ENCODE measurements at regions not wholly inside any gene's neighbourhood (a gene's known extent, or its start where the extent isn't known, plus 50 kb on each side); places are given as distances from the start of the nearest gene placed in this dataset.

GRCh38 chr9:107922260-107922659 lies 432.7 kb upstream of the KLF4 start:
- DNase-seq (ENCODE audit: low spot score) = no peak

- DNase-seq (ENCODE audit: low spot score) = no peak
Measured at GRCh38 chr9:107919263-107919662, 429.7 kb upstream of the KLF4 start.

GRCh38 chr9:107918749-107919148 lies 429.2 kb upstream of the KLF4 start:
- no peak for DNase-seq (ENCODE audit: low spot score)

- DNase-seq (ENCODE audit: low spot score) = no peak
Measured at GRCh38 chr9:107914151-107914550, 424.6 kb upstream of the KLF4 start.

- DNase-seq (ENCODE audit: low spot score) = no peak
Measured at GRCh38 chr9:107907715-107908114, 418.1 kb upstream of the KLF4 start.

GRCh38 chr9:107907255-107907654 lies 417.7 kb upstream of the KLF4 start:
- DNase-seq (ENCODE audit: low spot score) = no peak

- no peak for DNase-seq (ENCODE audit: low spot score)
Measured at GRCh38 chr9:107906074-107906473, 416.5 kb upstream of the KLF4 start.

GRCh38 chr9:107905308-107906020 lies 415.9 kb upstream of the KLF4 start:
- no peak for DNase-seq (ENCODE audit: low spot score)

- DNase-seq (ENCODE audit: low spot score) = no peak
Measured at GRCh38 chr9:107899961-107900330, 410.4 kb upstream of the KLF4 start.

- no peak for DNase-seq (ENCODE audit: low spot score)
Measured at GRCh38 chr9:107898761-107899160, 409.2 kb upstream of the KLF4 start.

GRCh38 chr9:107896544-107896943 lies 407.0 kb upstream of the KLF4 start:
- no peak for DNase-seq (ENCODE audit: low spot score)

- no peak for DNase-seq (ENCODE audit: low spot score)
Measured at GRCh38 chr9:107895501-107896001, 406.0 kb upstream of the KLF4 start.

- DNase-seq (ENCODE audit: low spot score) = no peak
Measured at GRCh38 chr9:107894572-107895261, 405.1 kb upstream of the KLF4 start.

GRCh38 chr9:107890921-107891465 lies 401.4 kb upstream of the KLF4 start:
- DNase-seq (ENCODE audit: low spot score) = no peak

GRCh38 chr9:107888773-107889227 lies 399.2 kb upstream of the KLF4 start:
- no peak for DNase-seq (ENCODE audit: low spot score)

- DNase-seq (ENCODE audit: low spot score) = no peak
Measured at GRCh38 chr9:107886826-107887225, 397.3 kb upstream of the KLF4 start.

GRCh38 chr9:107883496-107884124 lies 394.0 kb upstream of the KLF4 start:
- DNase-seq (ENCODE audit: low spot score) = no peak

- DNase-seq (ENCODE audit: low spot score) = no peak
Measured at GRCh38 chr9:107881626-107882300, 392.2 kb upstream of the KLF4 start.

GRCh38 chr9:107878462-107878861 lies 388.9 kb upstream of the KLF4 start:
- no peak for DNase-seq (ENCODE audit: low spot score)

GRCh38 chr9:107875571-107875980 lies 386.0 kb upstream of the KLF4 start:
- DNase-seq (ENCODE audit: low spot score) = no peak

- no peak for DNase-seq (ENCODE audit: low spot score)
Measured at GRCh38 chr9:107874591-107875369, 385.2 kb upstream of the KLF4 start.

Data from kidney capillary endothelial cell (primary cell).